Stimulated activated CD8-positive, alpha-beta memory T cell treated with anti-CD3 and anti-CD28 coated beads, Interleukin-7, amount 100 ng/mL, for 48 hours (primary cell): ENCODE measurements at regions not wholly inside any gene's neighbourhood (a gene's known extent, or its start where the extent isn't known, plus 50 kb on each side); places are given as distances from the start of the nearest gene placed in this dataset.

Experiments used
- DNase-seq, 2 donors: peaks; one replicate each; pipeline ENCODE4 v3.0.0-alpha.2; 2020; ENCODE audit warnings: low read depth in 1 of 2; ENCODE audit errors: extremely low read depth in 1 of 2

GRCh38 chr2:195021711-195022507 is 635.1 kb upstream of the SLC39A10 start:
- DNase-seq: no peak

- no peak for DNase-seq
These were observed 638.6 kb upstream of the SLC39A10 start for GRCh38 chr2:195018462-195018861.

GRCh38 chr2:195017890-195018289 is 639.1 kb upstream of the SLC39A10 start:
- DNase-seq: no peak

- DNase-seq: no peak
These were observed 640.2 kb upstream of the SLC39A10 start for GRCh38 chr2:195016841-195017240.

- DNase-seq: no peak
These were observed 647.8 kb upstream of the SLC39A10 start for GRCh38 chr2:195009202-195009601.

GRCh38 chr2:195006856-195007255 is 650.2 kb upstream of the SLC39A10 start:
- DNase-seq: no peak

GRCh38 chr2:195003881-195004471 is 653.0 kb upstream of the SLC39A10 start:
- no peak for DNase-seq

GRCh38 chr2:195001924-195002323 is 655.1 kb upstream of the SLC39A10 start:
- no peak for DNase-seq

- DNase-seq: no peak
These were observed 657.3 kb upstream of the SLC39A10 start for GRCh38 chr2:194999771-195000170.

- no peak for DNase-seq
These were observed 664.4 kb upstream of the SLC39A10 start for GRCh38 chr2:194992648-194993047.

- DNase-seq: no peak
These were observed 671.8 kb upstream of the SLC39A10 start for GRCh38 chr2:194985258-194985657.

GRCh38 chr2:194962254-194962653 is 694.8 kb upstream of the SLC39A10 start:
- DNase-seq: no peak

- no peak for DNase-seq
These were observed 702.8 kb upstream of the SLC39A10 start for GRCh38 chr2:194954218-194954617.

GRCh38 chr2:194946826-194947225 is 710.2 kb upstream of the SLC39A10 start:
- DNase-seq: no peak

- no peak for DNase-seq
These were observed 719.0 kb upstream of the SLC39A10 start for GRCh38 chr2:194938066-194938465.

- DNase-seq: no peak
These were observed 729.5 kb upstream of the SLC39A10 start for GRCh38 chr2:194927489-194927888.

- no peak for DNase-seq
These were observed 730.2 kb upstream of the SLC39A10 start for GRCh38 chr2:194926873-194927272.

GRCh38 chr2:194925742-194926141 is 731.3 kb upstream of the SLC39A10 start:
- DNase-seq: no peak

- DNase-seq: no peak
These were observed 739.5 kb upstream of the SLC39A10 start for GRCh38 chr2:194917519-194917918.

- DNase-seq: no peak
These were observed 741.5 kb upstream of the SLC39A10 start for GRCh38 chr2:194915485-194915884.

- DNase-seq: no peak
These were observed 749.5 kb upstream of the SLC39A10 start for GRCh38 chr2:194907569-194907968.

GRCh38 chr2:194896871-194897270 is 760.2 kb upstream of the SLC39A10 start:
- DNase-seq: no peak

- no peak for DNase-seq
These were observed 773.3 kb upstream of the SLC39A10 start for GRCh38 chr2:194883711-194884110.
